ENCODE measurements at regions not wholly inside any gene's neighbourhood (a gene's known extent, or its start where the extent isn't known, plus 50 kb on each side); places are given as distances from the start of the nearest gene placed in this dataset.
"Not testable (repeated sequence)": the region's sequence is repeated elsewhere in the genome, so short reads cannot be mapped to it uniquely, and the experiment has no call there.

DNA sequence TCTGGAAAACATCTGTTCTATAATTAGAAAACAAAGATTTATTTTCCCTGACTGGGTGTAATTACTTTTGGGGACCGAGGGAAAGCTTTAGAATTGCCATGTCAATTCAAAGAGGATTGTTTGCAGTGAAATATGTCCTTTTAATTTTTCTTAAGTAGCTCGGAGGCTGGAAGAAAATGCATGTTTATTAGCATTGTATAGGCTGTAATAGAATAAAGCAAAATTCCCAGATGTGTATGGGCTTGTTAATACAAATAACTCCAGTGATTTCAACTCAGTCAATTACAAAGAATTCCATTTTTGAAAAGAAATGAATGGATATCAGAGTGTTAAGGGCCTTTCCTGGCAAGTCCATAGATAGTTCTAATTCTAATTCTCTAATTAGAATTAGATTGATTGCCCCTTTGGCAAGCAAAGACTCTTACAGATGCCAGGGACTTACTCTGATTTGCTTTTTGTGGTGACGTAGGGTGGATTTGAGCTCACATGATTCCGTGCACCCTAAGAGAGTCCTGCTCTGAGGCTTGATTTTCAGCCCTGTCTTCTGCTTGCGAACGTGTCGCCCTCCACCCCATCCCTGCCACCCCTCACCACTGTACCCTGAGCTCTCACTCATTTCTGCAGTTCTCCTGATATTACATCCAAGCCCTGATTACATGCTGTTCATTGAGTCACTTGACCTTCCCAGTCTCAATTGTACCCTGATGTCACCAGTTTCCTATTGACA, 70.0 kb upstream of the FAM20A start:
- intact Hi-C loops (cut with DNase I; ENCODE audit: low total_unique reads): no loop called here
- WGBS, 2 donors: 67 to 69% methylated on average over 7 of the region's 7 CpGs
- TF ChIP-seq POLR2A (IDR thresholded peaks at IDR 0.05): no peak
- TF ChIP-seq, protein P1, sequence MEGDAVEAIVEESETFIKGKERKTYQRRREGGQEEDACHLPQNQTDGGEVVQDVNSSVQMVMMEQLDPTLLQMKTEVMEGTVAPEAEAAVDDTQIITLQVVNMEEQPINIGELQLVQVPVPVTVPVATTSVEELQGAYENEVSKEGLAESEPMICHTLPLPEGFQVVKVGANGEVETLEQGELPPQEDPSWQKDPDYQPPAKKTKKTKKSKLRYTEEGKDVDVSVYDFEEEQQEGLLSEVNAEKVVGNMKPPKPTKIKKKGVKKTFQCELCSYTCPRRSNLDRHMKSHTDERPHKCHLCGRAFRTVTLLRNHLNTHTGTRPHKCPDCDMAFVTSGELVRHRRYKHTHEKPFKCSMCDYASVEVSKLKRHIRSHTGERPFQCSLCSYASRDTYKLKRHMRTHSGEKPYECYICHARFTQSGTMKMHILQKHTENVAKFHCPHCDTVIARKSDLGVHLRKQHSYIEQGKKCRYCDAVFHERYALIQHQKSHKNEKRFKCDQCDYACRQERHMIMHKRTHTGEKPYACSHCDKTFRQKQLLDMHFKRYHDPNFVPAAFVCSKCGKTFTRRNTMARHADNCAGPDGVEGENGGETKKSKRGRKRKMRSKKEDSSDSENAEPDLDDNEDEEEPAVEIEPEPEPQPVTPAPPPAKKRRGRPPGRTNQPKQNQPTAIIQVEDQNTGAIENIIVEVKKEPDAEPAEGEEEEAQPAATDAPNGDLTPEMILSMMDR (IDR thresholded peaks at IDR 0.05): no peak
- no peak for DNase-seq (ENCODE audit: low spot score in 2 of 2)
- H3K4me3 ChIP-seq (ENCODE audit: low read depth, poor library complexity, severe bottlenecking): no peak overlapping the region

DNA sequence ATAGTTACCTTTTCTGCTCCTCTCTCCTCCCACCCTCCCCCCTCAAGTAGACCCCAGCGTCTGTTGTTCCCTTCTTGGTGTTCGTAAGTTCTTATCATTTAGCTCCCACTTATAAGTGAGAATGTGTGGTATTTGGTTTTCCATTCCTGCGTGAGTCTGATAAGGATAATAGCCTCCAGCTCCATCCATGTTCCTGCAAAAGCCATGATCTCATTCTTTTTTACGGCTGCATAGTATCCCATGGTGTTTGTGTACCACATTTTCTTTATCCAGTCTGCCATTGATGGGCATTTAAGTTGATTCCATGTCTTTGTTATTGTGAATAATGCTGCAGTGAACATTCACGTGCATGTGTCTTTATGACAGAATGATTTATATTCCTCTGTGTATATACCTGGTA, 65.3 kb upstream of the FAM20A start:
- DNase-seq (ENCODE audit: low spot score in 2 of 2); H3K4me3 ChIP-seq (ENCODE audit: low read depth, poor library complexity, severe bottlenecking); intact Hi-C loops (cut with DNase I; ENCODE audit: low total_unique reads): not testable (repeated sequence)
- 78% methylated on average over 5 of the region's 5 CpGs for WGBS, 2 donors

DNA sequence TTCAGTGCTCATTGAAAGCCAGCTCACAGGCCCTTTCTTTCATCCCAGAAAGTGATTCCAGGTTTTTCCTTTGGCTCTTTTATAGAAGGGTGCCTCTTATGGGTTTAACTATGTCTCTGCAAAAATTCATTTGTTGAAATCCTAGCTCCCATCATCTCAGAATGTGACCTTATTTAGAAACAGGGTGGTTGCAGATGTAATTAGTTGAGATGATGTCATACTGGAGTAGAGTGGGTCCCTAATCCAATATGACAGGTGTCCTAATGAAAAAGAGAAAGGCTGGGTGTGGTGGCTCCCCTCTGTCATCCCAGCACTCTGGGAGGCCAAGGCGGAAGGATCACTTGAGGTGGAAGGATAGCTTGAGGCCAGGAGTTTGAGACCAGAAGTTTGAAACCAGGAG, 64.2 kb upstream of the FAM20A start:
- 100% methylated on average over 1 of the region's 1 CpG for WGBS, 2 donors
- TF ChIP-seq, protein P1 (IDR thresholded peaks at IDR 0.05): no peak
- no peak for TF ChIP-seq POLR2A (IDR thresholded peaks at IDR 0.05)

DNA sequence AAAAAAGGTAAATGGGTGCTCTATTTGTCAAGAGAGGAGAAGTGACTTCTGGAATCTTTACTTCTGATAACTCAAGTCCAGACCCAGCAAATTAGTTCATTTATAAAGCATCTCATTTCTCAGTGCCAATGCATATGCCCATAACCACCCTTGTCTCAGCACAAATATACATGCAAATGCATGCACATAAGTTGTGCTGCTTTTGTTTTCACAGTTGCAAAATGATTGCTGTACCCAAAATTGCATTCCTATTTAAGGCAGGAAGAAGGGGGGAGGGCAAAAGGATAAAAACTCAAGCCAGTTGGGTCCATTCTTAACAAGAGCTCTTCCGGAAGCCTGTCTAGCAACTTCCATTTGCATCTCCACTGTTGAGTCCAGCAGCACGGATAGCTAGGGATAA, 61.3 kb upstream of the FAM20A start:
- 82 to 85% methylated on average over 2 of the region's 2 CpGs for WGBS, 2 donors
- no peak for DNase-seq (ENCODE audit: low spot score in 2 of 2)
- H3K4me3 ChIP-seq (ENCODE audit: low read depth, poor library complexity, severe bottlenecking): no peak overlapping the region
- intact Hi-C loops (cut with DNase I; ENCODE audit: low total_unique reads): no loop called here
- TF ChIP-seq POLR2A (IDR thresholded peaks at IDR 0.05): no peak
- TF ChIP-seq, protein P1 (IDR thresholded peaks at IDR 0.05): no peak

More for the DNA sequence above, 64.2 kb upstream of the FAM20A start:
- no peak for DNase-seq (ENCODE audit: low spot score in 2 of 2)
- intact Hi-C loops (cut with DNase I; ENCODE audit: low total_unique reads): no loop called here
- no peak overlapping the region for H3K4me3 ChIP-seq (ENCODE audit: low read depth, poor library complexity, severe bottlenecking)

DNA sequence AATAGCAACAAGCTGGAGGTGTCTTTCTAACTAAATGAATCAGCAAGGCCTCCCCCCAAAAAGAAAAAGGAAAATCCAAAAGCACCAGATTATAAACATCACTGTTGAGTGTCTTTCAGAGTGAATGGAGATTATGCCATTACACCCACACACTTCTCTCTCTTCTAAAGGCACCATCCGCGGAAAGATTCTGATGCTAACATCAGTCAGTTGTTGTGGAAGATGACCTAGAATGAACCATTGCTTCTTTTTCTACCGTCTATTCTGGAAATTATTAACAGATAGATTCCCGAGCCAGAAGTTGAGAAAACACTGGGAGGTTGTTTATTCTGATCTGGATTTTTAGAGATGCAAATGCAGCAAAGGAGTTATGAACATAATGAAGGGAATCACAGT, 60.9 kb upstream of the FAM20A start:
- WGBS, 2 donors: 45 to 69% methylated on average over 4 of the region's 4 CpGs
- no peak overlapping the region for H3K4me3 ChIP-seq (ENCODE audit: low read depth, poor library complexity, severe bottlenecking)
- TF ChIP-seq POLR2A (IDR thresholded peaks at IDR 0.05): no peak
- TF ChIP-seq, protein P1 (IDR thresholded peaks at IDR 0.05): no peak
- intact Hi-C loops (cut with DNase I; ENCODE audit: low total_unique reads): no loop called here
- no peak for DNase-seq (ENCODE audit: low spot score in 2 of 2)

DNA sequence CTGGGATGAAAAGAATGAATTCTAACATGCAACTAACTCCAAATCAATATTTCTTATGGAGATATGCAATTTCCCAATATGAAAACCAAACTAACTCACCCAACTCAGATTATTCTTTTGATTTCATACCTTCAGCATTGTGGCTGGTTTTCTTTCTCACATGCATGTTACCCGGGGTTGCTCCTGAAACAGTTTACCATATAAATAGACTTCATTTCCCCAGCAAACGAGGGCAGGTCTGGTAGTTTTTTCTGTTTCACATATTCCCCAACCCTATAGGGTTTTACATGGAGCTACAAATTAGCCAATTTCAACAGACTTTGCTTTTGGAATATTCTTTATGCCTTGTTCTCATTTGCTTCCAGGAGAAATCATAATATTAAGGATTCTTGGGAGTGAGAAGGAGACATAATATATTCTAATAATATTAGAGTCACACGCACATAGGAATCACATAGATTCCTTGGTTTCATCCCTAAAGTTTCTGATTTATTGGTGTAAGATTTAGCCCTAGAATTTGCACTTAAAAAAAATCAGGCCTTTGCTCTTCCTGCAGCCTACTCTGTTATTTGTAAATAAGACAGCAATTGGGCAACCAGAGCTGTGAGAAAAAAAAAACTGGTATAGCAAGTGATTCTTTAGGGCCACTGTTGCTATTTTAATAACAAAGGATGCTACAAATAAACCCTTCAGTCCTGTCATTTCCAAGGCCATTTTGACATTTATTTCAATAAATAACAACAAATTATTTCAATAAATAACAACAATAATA, 60.3 kb upstream of the FAM20A start:
- DNase-seq (ENCODE audit: low spot score in 2 of 2): no peak
- H3K4me3 ChIP-seq (ENCODE audit: low read depth, poor library complexity, severe bottlenecking): no peak overlapping the region
- 84% methylated on average over 3 of the region's 3 CpGs for WGBS, 2 donors
- intact Hi-C loops (cut with DNase I; ENCODE audit: low total_unique reads): no loop called here
- TF ChIP-seq POLR2A (IDR thresholded peaks at IDR 0.05): no peak
- TF ChIP-seq, protein P1 (IDR thresholded peaks at IDR 0.05): no peak

All from lower leg skin (tissue), 4 donors.